ENCODE measurements at regions not wholly inside any gene's neighbourhood (a gene's known extent, or its start where the extent isn't known, plus 50 kb on each side); places are given as distances from the start of the nearest gene placed in this dataset.

- no peak for DNase-seq (ENCODE audit: low read depth)
- no peak overlapping the region for H3K4me3 ChIP-seq (ENCODE audit: low read length)
- TF ChIP-seq CTCF (conservative IDR thresholded peaks at IDR 0.05; ENCODE audit: low read depth, low read length), result no peak
Measured at GRCh38 chr13:85334187-85334586, 465.0 kb downstream of the SLITRK6 start.

GRCh38 chr13:85333506-85334020 is 465.7 kb downstream of the SLITRK6 start:
- no peak for TF ChIP-seq CTCF (conservative IDR thresholded peaks at IDR 0.05; ENCODE audit: low read depth, low read length)
- no peak for DNase-seq (ENCODE audit: low read depth)
- H3K4me3 ChIP-seq (ENCODE audit: low read length), result no peak overlapping the region

GRCh38 chr13:85332615-85333014 is 466.6 kb downstream of the SLITRK6 start:
- no peak overlapping the region for H3K4me3 ChIP-seq (ENCODE audit: low read length)
- DNase-seq (ENCODE audit: low read depth), result no peak
- TF ChIP-seq CTCF (conservative IDR thresholded peaks at IDR 0.05; ENCODE audit: low read depth, low read length), result no peak

GRCh38 chr13:85321734-85322133 is 477.5 kb downstream of the SLITRK6 start:
- no peak overlapping the region for H3K4me3 ChIP-seq (ENCODE audit: low read length)
- no peak for DNase-seq (ENCODE audit: low read depth)
- TF ChIP-seq CTCF (conservative IDR thresholded peaks at IDR 0.05; ENCODE audit: low read depth, low read length), result no peak

- no peak overlapping the region for H3K4me3 ChIP-seq (ENCODE audit: low read length)
- TF ChIP-seq CTCF (conservative IDR thresholded peaks at IDR 0.05; ENCODE audit: low read depth, low read length), result no peak
- DNase-seq (ENCODE audit: low read depth), result no peak
Measured at GRCh38 chr13:85317781-85318180, 481.4 kb downstream of the SLITRK6 start.

GRCh38 chr13:85316506-85317025 is 482.7 kb downstream of the SLITRK6 start:
- DNase-seq (ENCODE audit: low read depth), result no peak
- H3K4me3 ChIP-seq (ENCODE audit: low read length), result no peak overlapping the region
- TF ChIP-seq CTCF (conservative IDR thresholded peaks at IDR 0.05; ENCODE audit: low read depth, low read length), result no peak

GRCh38 chr13:85314686-85315085 is 484.5 kb downstream of the SLITRK6 start:
- no peak for TF ChIP-seq CTCF (conservative IDR thresholded peaks at IDR 0.05; ENCODE audit: low read depth, low read length)
- DNase-seq (ENCODE audit: low read depth), result no peak
- H3K4me3 ChIP-seq (ENCODE audit: low read length), result no peak overlapping the region

Measured in retinal pigment epithelial cell (primary cell).